ENCODE measurements at regions not wholly inside any gene's neighbourhood (a gene's known extent, or its start where the extent isn't known, plus 50 kb on each side); places are given as distances from the start of the nearest gene placed in this dataset.

DNA sequence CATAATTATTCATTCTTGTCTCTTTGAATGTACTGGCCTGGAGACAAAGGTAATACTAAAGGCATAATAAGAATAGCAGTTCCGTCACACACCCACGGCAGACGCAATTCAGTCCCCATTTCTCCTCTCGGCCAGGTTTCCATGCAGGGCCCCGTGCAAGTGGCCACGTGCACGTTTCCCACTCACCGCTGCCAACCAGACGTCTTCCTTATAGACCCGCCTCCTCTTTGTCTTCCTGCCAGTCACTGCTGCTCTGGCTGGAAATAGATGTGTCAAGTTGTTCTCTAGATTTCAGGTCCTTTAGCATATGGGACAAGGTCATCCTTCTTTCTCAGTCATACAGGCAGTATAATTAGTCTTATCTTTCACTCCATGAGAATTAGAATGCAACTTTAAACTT lies 204.3 kb downstream of the SUCLA2 start:
- CTCF ChIA-PET (ENCODE audit: low intra/inter-chr PET ratio, low total read pairs), result no interaction called here
- intact Hi-C loops (cut with micrococcal nuclease; ENCODE audit: unreplicated experiment), result loop anchor here (10.0 kb wide), 1 partner anchor 138 kb away; no protein-coding TSS in a partner anchor
- H3K36me3 ChIP-seq (replicated peaks in 1 of 2; ENCODE audit: control insufficient read depth in 1 of 2, insufficient read depth in 2 of 2, low read length in 2 of 2), result no peaks in the 10 kb centered on the region
- H2AFZ ChIP-seq (ENCODE audit: low read length), result no peak overlapping the region
- H3K4me1 ChIP-seq (ENCODE audit: insufficient read depth, low read length), result no peaks in the 10 kb centered on the region
- H3K79me2 ChIP-seq (ENCODE audit: insufficient read depth, low read length), result no peaks in the 10 kb centered on the region
- H4K20me1 ChIP-seq (ENCODE audit: insufficient read depth, low read length), result no peaks in the 10 kb centered on the region
- H3K27me3 ChIP-seq (ENCODE audit: control insufficient read depth in 1 of 2, insufficient read depth in 2 of 2, low read length in 2 of 2), result no peaks in the 10 kb centered on the region
- no peak overlapping the region for H3K9ac ChIP-seq (ENCODE audit: insufficient read depth, low read depth, low read length)
- no peak overlapping the region for H3K4me2 ChIP-seq (ENCODE audit: low read depth, low read length)
- no peak overlapping the region for H3K27ac ChIP-seq (ENCODE audit: extremely low read length, insufficient read depth, low read length)
- no peak overlapping the region for H3K4me3 ChIP-seq (replicated peaks in 1 of 3; ENCODE audit: insufficient read depth in 1 of 3, low read depth in 2 of 3, low read length in 3 of 3)
- FAIRE-seq, result no peak
- H3K9me3 ChIP-seq (ENCODE audit: low read length), result peaks cover 8% of the 10 kb centered on the region
- 78% methylated on average over 10 of the region's 10 CpGs for WGBS (ENCODE audit: low lambda C conversion rate)
- in situ Hi-C loops (cut with HindIII; ENCODE audit: extremely low pct_ligation_motif_present, low pct_unique_long_range_greater_than_20kb), result no loop called here
- no peak for ATAC-seq
- BruUV-seq (replicated peaks), result no TSS peak
- POLR2A ChIA-PET, result no interaction called here
- DNase-seq (ENCODE audit: low spot score), result no peak
- TF ChIP-seq ZBTB42 (CRISPR knock-in tag; IDR thresholded peaks at IDR 0.05) (no peak), ZSCAN21 (CRISPR knock-in tag; IDR thresholded peaks at IDR 0.05; ENCODE audit: borderline replicate concordance) (no peak), TMF1 (CRISPR knock-in tag; IDR thresholded peaks at IDR 0.05; ENCODE audit: low read depth) (no peak), FOXA3 (CRISPR knock-in tag; IDR thresholded peaks at IDR 0.05) (no peak), MAFF (IDR thresholded peaks at IDR 0.05; ENCODE audit: low read depth, low read length) (no peak), NFYC (CRISPR knock-in tag; IDR thresholded peaks at IDR 0.05) (no peak), CENPT (CRISPR knock-in tag; IDR thresholded peaks at IDR 0.05; ENCODE audit: low read depth) (no peak), TERF1 (CRISPR knock-in tag; IDR thresholded peaks at IDR 0.05) (no peak), ARID5B (CRISPR knock-in tag; IDR thresholded peaks at IDR 0.05) (no peak), ZNF318 (CRISPR knock-in tag; IDR thresholded peaks at IDR 0.05) (no peak)

Measured in HepG2 (cell line).